HFFc6 (cell line): ENCODE measurements at regions not wholly inside any gene's neighbourhood (a gene's known extent, or its start where the extent isn't known, plus 50 kb on each side); places are given as distances from the start of the nearest gene placed in this dataset.
"Not testable (repeated sequence)": the region's sequence is repeated elsewhere in the genome, so short reads cannot be mapped to it uniquely, and the experiment has no call there.

Source experiments
- DNase-seq: peaks from one replicate; pipeline ENCODE4 v3.0.0-alpha.2; 2018
- H3K27ac Mint-ChIP-seq: 2 replicates; pipeline ENCODE4 v1.8.0; 2020; ENCODE audit warnings: mild to moderate bottlenecking, mixed read lengths
- H3K27me3 Mint-ChIP-seq: 2 replicates; pipeline ENCODE4 v1.8.0; 2021; ENCODE audit warnings: mild to moderate bottlenecking, moderate library complexity, mixed read lengths; ENCODE audit not compliant: insufficient read depth
- H3K36me3 Mint-ChIP-seq: 2 replicates; pipeline ENCODE4 v1.8.0; 2021; ENCODE audit warnings: low read depth, mixed read lengths
- H3K4me1 Mint-ChIP-seq: 2 replicates; pipeline ENCODE4 v1.8.0; 2020; ENCODE audit warnings: low read depth, mixed read lengths
- H3K4me3 Mint-ChIP-seq: 2 replicates; pipeline ENCODE4 v1.8.0; 2020; ENCODE audit warnings: mild to moderate bottlenecking, moderate library complexity, mixed read lengths
- H3K9me3 Mint-ChIP-seq: 2 replicates; pipeline ENCODE4 v1.8.0; 2020; ENCODE audit warnings: mild to moderate bottlenecking, mixed read lengths
- TF ChIP-seq, protein P1 (sequence below): fragments of 200-600 bp; sonication (generic); IDR thresholded peaks from 2 replicates; pipeline ENCODE4 v1.5.0; 2021; ENCODE audit warnings: antibody characterized with exemption, mild to moderate bottlenecking

DNA sequence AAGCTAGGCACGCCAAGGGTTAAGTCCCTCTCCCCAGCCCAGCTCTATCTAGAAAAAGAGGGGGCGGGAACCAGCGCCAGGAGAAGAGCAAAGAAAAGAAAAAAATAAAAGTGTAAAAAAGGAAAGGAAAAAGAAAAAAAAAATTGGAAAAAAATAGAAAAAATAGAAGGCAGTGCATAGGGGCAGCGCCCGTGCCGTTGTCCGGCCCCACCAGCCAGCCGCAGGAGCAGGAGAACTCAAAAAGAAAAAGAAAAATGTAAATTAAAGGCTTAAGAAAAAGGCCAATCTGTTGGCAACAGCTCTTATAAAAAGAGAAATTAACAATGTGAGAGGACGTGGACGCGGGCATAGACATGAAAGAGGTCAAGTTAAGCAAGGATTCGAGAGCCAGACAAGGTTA lies 105.4 kb upstream of the ZNF98 start:
- peaks cover 3% of the 10 kb centered on the region for H3K27me3 Mint-ChIP-seq
- no peaks in the 10 kb centered on the region for H3K4me1 Mint-ChIP-seq
- no peak overlapping the region for H3K27ac Mint-ChIP-seq
- no peak for DNase-seq
- peaks cover 76% of the 10 kb centered on the region for H3K9me3 Mint-ChIP-seq
- H3K4me3 Mint-ChIP-seq, result no peak overlapping the region
- TF ChIP-seq, protein P1, sequence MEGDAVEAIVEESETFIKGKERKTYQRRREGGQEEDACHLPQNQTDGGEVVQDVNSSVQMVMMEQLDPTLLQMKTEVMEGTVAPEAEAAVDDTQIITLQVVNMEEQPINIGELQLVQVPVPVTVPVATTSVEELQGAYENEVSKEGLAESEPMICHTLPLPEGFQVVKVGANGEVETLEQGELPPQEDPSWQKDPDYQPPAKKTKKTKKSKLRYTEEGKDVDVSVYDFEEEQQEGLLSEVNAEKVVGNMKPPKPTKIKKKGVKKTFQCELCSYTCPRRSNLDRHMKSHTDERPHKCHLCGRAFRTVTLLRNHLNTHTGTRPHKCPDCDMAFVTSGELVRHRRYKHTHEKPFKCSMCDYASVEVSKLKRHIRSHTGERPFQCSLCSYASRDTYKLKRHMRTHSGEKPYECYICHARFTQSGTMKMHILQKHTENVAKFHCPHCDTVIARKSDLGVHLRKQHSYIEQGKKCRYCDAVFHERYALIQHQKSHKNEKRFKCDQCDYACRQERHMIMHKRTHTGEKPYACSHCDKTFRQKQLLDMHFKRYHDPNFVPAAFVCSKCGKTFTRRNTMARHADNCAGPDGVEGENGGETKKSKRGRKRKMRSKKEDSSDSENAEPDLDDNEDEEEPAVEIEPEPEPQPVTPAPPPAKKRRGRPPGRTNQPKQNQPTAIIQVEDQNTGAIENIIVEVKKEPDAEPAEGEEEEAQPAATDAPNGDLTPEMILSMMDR, result no peak
- no peaks in the 10 kb centered on the region for H3K36me3 Mint-ChIP-seq

DNA sequence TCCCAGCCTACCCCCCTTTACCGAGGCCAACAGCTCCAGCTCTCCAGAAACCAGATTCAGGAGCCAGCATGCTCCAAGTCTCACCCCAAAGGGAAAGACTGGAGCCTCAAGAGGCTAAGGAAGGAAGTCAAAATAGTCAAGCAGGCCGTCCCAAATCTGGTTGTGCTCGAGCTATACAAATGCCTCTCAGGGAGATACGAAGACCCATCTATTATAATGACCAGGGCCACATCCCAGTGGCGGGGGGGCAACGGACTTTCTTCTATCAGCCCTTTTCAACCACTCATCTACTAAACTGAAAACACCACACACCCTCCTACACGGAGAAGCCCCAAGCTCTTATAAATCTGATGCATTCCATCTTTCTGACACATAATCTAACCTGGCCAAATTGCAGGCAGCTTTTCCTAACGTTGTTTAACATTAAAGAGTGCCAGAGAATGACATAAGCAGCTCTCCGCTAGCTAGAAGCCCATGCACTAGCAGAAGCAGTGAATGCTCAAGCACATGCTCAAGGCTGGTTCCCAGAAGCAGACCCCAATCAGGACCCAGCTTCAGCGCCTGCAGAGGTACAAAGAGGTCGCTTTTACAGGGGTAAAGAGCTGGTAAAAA lies 104.6 kb upstream of the ZNF98 start:
- Mint-ChIP-seq H3K4me3 (no peak overlapping the region), H3K36me3 (no peaks in the 10 kb centered on the region), H3K27me3 (peaks cover 3% of the 10 kb centered on the region), H3K4me1 (no peaks in the 10 kb centered on the region), H3K9me3 (peaks cover 77% of the 10 kb centered on the region), H3K27ac (no peak overlapping the region)
- DNase-seq, result no peak
- TF ChIP-seq, protein P1, result no peak

DNA sequence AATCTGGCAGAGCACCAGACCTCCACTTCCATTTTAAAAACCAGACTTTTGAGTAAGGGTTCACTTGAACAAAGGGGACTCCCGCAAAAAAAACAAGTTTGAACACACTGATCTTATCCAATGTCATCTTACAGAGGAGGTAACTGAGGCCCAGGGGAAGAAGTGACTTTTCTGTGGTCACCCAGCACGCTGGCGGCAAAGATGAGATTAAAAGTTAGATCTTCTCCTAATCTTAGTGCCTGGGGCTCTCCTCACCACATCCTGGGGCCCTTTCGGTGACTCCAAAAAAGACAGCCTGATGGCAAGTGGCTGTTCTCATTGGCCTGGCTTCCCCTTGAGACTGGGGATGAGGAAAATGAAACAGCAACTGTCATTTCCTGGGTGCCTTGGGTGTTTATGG lies 101.8 kb upstream of the ZNF98 start:
- no peak for DNase-seq
- Mint-ChIP-seq H3K4me3 (no peak overlapping the region), H3K27ac (no peak overlapping the region), H3K4me1 (no peaks in the 10 kb centered on the region), H3K36me3 (0 out of 2 replicates have a peak, but pooled peaks cover 3% of the 10 kb centered on the region), H3K9me3 (peaks cover 89% of the 10 kb centered on the region), H3K27me3 (peaks cover 3% of the 10 kb centered on the region)
- TF ChIP-seq, protein P1, result no peak

DNA sequence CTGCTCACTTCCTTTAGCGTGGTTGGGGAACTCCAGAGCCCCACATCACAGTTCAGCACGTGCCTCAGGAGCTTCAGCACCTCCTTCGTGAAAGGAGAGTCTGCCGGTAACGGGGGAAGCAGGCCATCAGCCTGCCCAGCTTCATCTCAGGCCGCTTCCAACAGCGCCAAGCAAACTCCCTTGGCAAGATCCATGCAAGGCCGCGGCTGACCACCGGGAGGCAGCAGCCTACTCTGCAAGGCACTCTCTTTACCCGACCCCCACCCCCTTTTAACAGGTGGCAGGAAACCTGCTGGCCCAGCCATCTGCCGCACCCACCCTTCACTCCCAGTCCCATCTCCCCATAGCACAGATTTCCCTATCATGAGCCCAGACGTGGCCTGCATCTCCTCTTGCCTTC lies 97.4 kb upstream of the ZNF98 start:
- H3K36me3 Mint-ChIP-seq, DNase-seq, H3K27ac Mint-ChIP-seq, H3K4me1 Mint-ChIP-seq, H3K4me3 Mint-ChIP-seq, H3K27me3 Mint-ChIP-seq: not testable (repeated sequence)
- peaks cover 79% of the 10 kb centered on the region for H3K9me3 Mint-ChIP-seq

DNA sequence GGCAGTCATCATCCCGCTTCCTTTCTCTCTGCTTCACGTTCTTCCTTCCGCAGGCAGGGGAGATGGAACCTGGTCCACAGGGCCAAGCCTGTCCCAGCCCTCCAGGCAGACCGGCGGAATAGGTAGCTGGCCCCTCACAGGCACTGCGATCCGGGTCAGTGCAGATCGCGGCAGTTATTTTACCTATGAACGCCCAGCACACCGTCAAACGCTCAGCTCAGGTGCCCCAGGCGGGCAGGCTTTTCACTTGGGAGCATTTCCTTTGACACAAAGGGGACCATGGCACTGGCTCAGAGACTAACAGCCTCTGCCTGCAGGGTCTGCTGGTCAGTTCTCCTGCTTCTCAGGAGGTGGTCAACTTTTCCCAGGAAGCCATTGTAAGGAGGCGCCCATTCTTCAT lies 97.0 kb upstream of the ZNF98 start:
- Mint-ChIP-seq H3K27ac (no peak overlapping the region), H3K9me3 (peaks cover 79% of the 10 kb centered on the region), H3K36me3 (peaks cover 3% of the 10 kb centered on the region; the same call in 1 of the 2 replicates), H3K4me3 (no peak overlapping the region), H3K4me1 (no peaks in the 10 kb centered on the region), H3K27me3 (no peaks in the 10 kb centered on the region; the same call in 1 of the 2 replicates)
- DNase-seq, result no peak
- TF ChIP-seq, protein P1, result no peak

DNA sequence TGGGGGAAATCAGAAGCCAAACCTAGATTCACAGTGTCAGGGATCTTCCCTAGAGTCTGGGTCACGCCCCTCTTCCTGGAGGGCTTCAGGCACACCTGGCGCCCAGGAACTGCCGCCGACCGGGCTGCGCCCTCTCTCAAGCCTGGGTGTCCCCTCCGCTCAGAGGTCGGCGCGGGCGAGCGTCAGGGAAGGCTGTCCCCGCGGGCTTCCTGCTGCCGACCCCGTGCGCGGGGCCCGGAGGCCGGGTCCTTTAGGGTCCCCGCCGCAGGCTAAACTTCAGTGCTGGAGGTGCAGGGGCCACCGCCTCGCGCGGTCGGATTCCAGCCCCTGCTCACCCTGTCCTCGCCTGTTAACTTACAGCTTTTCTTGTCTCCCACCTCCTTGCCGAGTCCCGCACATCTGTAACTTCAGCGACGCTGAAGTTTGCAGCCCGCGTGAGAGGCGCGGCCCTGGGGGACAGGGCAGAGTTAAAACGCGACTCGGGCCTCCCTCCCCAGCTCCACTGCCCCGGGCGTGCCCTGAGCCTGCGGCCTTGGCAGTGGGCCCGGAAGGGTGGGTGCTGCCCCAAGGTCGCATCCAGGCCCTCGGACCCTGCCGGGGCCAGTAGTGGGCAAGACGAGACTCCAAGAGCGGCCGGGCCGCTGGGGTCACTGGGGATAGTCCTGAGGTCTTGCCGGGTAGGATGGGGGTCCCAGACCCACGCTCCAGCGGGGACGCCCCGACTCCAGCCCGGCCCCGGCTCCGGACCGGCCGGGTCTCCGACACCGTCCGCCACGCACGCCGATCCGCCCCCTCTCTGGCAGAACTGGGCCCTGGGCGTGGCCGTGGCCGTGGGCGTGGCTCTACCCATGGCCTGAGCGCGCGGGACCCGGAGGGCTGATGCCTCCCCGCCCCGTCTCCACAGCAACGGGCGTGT lies 95.6 kb upstream of the ZNF98 start:
- Mint-ChIP-seq H3K4me3 (no peak overlapping the region), H3K36me3 (peaks cover 3% of the 10 kb centered on the region; the same call in 1 of the 2 replicates), H3K9me3 (peaks cover 77% of the 10 kb centered on the region), H3K27ac (no peak overlapping the region), H3K27me3 (peaks cover 3% of the 10 kb centered on the region), H3K4me1 (no peaks in the 10 kb centered on the region)
- DNase-seq, result no peak
- TF ChIP-seq, protein P1, result no peak
